ENCODE measurements at regions not wholly inside any gene's neighbourhood (a gene's known extent, or its start where the extent isn't known, plus 50 kb on each side); places are given as distances from the start of the nearest gene placed in this dataset.

GRCh38 chr1:181222972-181223505 is 134.5 kb downstream of the IER5 start:
- TF ChIP-seq POLR2AphosphoS5 (IDR thresholded peaks at IDR 0.05; ENCODE audit: low read depth, low read length) (no peak), TAF1 (IDR thresholded peaks at IDR 0.05; ENCODE audit: low read depth, low read length) (no peak)

Measured in GM12891 (cell line).